SIG-M5 treated with dmso at 0.1 percent for 504 hours (cell line): ENCODE measurements at regions not wholly inside any gene's neighbourhood (a gene's known extent, or its start where the extent isn't known, plus 50 kb on each side); places are given as distances from the start of the nearest gene placed in this dataset.
"Not testable (repeated sequence)": the region's sequence is repeated elsewhere in the genome, so short reads cannot be mapped to it uniquely, and the experiment has no call there.

Source experiments
- DNase-seq: peaks from one replicate; lab custom pipeline; 2025; ENCODE audit not compliant: unreplicated experiment; lab: John Stamatoyannopoulos, UW

- DNase-seq, result no peak
Observed at GRCh38 chr12:102299731-102300130, 102.1 kb upstream of the PMCH start.

- DNase-seq, result no peak
Observed at GRCh38 chr12:102298022-102298421, 100.4 kb upstream of the PMCH start.

GRCh38 chr12:102297412-102297811 lies 99.8 kb upstream of the PMCH start:
- no peak for DNase-seq

GRCh38 chr12:102294568-102294967 lies 96.9 kb upstream of the PMCH start:
- no peak for DNase-seq

- DNase-seq, result not testable (repeated sequence)
Observed at GRCh38 chr12:102291498-102292440, 94.1 kb upstream of the PMCH start.

- not testable (repeated sequence) for DNase-seq
Observed at GRCh38 chr12:102289702-102290101, 92.1 kb upstream of the PMCH start.

- DNase-seq, result no peak
Observed at GRCh38 chr12:102281231-102281630, 83.6 kb upstream of the PMCH start.

- DNase-seq, result not testable (repeated sequence)
Observed at GRCh38 chr12:102255687-102256086, 58.1 kb upstream of the PMCH start.

GRCh38 chr12:102251005-102251404 lies 53.4 kb upstream of the PMCH start:
- DNase-seq, result not testable (repeated sequence)

GRCh38 chr12:102249079-102249841 lies 51.6 kb upstream of the PMCH start:
- DNase-seq, result no peak
